Ovary (tissue), 7 donors: ENCODE measurements at regions not wholly inside any gene's neighbourhood (a gene's known extent, or its start where the extent isn't known, plus 50 kb on each side); places are given as distances from the start of the nearest gene placed in this dataset.

Source experiments
- DNase-seq, 5 donors: peaks; one replicate each; pipeline ENCODE4 v3.0.0-alpha.2; 2019 to 2020
- H3K27ac ChIP-seq, 2 donors: fragments of 200-600 bp; one replicate each; pipeline versions ENCODE4 v1.5.1 to v1.8.0; 2019 to 2022
- H3K27me3 ChIP-seq: fragments of 200-600 bp; one replicate; pipeline ENCODE4 v1.8.0; 2022
- H3K36me3 ChIP-seq: fragments of 200-600 bp; sonication (generic); one replicate; pipeline ENCODE4 v1.5.1; 2019
- H3K4me1 ChIP-seq: one replicate; pipeline ENCODE4 v1.8.1; 2013; ENCODE audit warnings: mild to moderate bottlenecking, moderate library complexity; ENCODE audit not compliant: insufficient read depth
- H3K4me3 ChIP-seq: fragments of 200-600 bp; sonication (generic); one replicate; pipeline ENCODE4 v1.5.1; 2017
- H3K9me3 ChIP-seq, 2 donors: fragments of 200-600 bp in 1 of 2; sonication (generic) in 1 of 2; one replicate each; pipeline versions ENCODE4 v1.5.1 to v1.8.1; 2013 to 2019; ENCODE audit warnings: mild to moderate bottlenecking in 1 of 2, moderate library complexity in 1 of 2
- EP300 ChIP-seq: sonication (generic); formaldehyde crosslinking; IDR thresholded peaks from one replicate; pipeline ENCODE4 v1.6.1; 2017; ENCODE audit warnings: antibody characterized with exemption
- POLR2A ChIP-seq: fragments of 450-650 bp; IDR thresholded peaks from one replicate; pipeline ENCODE4 v1.6.1; 2017; ENCODE audit warnings: antibody characterized with exemption, mild to moderate bottlenecking, moderate library complexity
- WGBS, 3 donors: extraction: QIAGEN DNeasy Blood & Tissue Kit in 1 of 3; methylation state at CpG; one replicate each; pipeline versions ENCODE4 v1.1.5 to v1.1.7; 2013 to 2017; 5-methylcytosine and 5-hydroxymethylcytosine counted together
- intact Hi-C, 4 donors: fragments of 100-400 bp; cut with DNase I; formaldehyde crosslinking; loops; one replicate each; pipeline versions ENCODE4 v1.11.0 to v1.15.1; 2022 to 2023
- TF ChIP-seq, protein P1 (sequence below), 3 donors: fragments of 450-650 bp in 2 of 3; fragments of 200-600 bp in 1 of 3; IDR thresholded peaks; one replicate each; pipeline versions ENCODE4 v1.5.1 to v1.8.0; 2016 to 2022; ENCODE audit warnings: antibody characterized with exemption in 3 of 3, mild to moderate bottlenecking in 1 of 3
- donor health status: DM: no; HTN: no; CAD: no; lungs with moderate emphysema.
- donor health status: DM: no; HTN: no; CAD: no.
- donor health status: Bipolar disorder and iron deficiency.
- donor health status: DM: no; HTN: no; CAD: no.
- donor health status: DM: yes; HTN: yes; CAD: no.

DNA sequence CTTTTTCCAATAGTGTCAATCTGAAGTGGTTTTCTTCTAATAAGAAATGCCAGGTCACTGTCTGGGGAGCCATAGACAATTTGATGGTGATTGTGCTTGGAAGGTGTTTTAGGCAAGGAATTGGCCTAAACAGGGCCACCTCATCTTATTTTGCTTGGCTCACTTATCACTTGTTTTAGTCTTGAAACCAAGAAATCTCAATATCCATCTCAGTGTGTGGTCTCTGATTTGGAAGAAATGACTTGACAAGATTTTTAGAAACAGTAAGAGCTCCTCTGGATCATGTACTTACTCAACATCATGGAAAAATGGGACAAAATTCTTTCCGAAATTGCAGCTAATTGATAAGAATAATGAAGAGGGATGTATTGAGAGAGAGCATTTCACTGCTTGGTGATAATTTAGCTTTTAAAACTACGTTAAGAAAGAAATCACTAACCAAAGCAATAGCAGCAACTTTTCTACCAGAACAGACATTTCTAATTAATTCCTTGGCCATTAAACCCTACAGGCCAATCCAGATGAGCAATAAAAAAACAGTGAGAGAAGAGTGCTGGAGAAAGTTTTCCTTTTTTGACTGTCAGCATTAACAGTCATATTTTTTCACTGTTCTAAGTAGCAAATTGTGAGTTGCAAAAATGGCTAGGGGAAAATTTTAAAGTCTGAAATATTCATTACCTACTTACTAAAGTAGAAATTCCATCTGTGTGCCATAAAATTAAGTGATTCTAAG lies 157.3 kb downstream of the AEBP2 start:
- 45 to 55% (median 48%) methylated on average over 2 of the region's 2 CpGs for WGBS, 3 donors
- no peaks in the 10 kb centered on the region for H3K9me3 ChIP-seq
- H3K4me1 ChIP-seq: no peaks in the 10 kb centered on the region

DNA sequence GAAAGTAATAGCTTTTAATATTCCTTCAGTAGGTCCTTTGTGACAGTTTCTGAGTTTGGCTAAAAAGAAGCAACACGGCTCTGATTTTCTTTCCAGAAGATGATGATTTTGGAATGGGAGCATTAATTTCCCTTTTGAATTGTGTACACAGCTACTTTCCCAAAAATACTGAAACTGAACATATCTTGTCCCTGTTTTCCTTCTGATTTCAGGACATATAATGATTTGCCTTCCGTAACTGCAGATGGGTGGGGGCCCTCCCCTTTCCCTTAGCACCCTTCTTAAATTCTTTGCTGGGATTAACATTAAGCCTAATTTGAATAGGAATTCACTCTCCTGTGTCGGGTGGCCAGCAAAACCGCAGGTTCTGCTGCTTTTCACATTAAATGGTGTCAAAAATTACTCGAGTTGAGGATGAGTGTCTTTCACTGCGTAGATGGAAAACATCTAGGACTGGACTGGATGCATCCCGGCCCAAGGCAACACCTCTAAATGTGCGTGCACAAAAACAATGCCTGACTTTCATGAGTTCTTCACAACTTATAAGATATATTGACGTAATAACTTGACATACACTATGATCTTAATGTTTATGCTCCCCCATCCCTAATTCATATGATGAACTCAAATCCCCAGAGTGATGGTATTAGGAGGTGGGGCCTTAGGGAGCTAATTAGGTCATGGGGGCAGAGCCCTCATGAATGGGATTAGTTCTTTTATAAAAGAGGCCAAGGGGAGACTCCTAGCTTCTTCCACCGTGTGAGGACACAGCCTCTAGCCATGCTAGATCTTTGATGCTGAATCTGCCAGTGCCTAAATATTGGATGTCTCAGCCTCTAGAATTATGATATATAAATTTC lies 158.1 kb downstream of the AEBP2 start:
- Histone ChIP-seq H3K27ac (no peak overlapping the region), H3K4me3 (no peak overlapping the region), H3K27me3 (no peaks in the 10 kb centered on the region), H3K9me3 (no peaks in the 10 kb centered on the region), H3K4me1 (no peaks in the 10 kb centered on the region), H3K36me3 (no peaks in the 10 kb centered on the region)
- 60 to 72% (median 69%) methylated on average over 10 of the region's 10 CpGs for WGBS, 3 donors
- no peak for DNase-seq
- TF ChIP-seq, protein P1, sequence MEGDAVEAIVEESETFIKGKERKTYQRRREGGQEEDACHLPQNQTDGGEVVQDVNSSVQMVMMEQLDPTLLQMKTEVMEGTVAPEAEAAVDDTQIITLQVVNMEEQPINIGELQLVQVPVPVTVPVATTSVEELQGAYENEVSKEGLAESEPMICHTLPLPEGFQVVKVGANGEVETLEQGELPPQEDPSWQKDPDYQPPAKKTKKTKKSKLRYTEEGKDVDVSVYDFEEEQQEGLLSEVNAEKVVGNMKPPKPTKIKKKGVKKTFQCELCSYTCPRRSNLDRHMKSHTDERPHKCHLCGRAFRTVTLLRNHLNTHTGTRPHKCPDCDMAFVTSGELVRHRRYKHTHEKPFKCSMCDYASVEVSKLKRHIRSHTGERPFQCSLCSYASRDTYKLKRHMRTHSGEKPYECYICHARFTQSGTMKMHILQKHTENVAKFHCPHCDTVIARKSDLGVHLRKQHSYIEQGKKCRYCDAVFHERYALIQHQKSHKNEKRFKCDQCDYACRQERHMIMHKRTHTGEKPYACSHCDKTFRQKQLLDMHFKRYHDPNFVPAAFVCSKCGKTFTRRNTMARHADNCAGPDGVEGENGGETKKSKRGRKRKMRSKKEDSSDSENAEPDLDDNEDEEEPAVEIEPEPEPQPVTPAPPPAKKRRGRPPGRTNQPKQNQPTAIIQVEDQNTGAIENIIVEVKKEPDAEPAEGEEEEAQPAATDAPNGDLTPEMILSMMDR (IDR thresholded peaks at IDR 0.05): no peak
- TF ChIP-seq EP300 (no peak), POLR2A (no peak)
- intact Hi-C loops: no loop called here

More for the DNA sequence above, 157.3 kb downstream of the AEBP2 start:
- no peak for DNase-seq
- Histone ChIP-seq H3K4me3 (no peak overlapping the region), H3K36me3 (no peaks in the 10 kb centered on the region), H3K27me3 (no peaks in the 10 kb centered on the region), H3K27ac (no peak overlapping the region)
- intact Hi-C loops: no loop called here
- TF ChIP-seq, protein P1 (IDR thresholded peaks at IDR 0.05): no peak

DNA sequence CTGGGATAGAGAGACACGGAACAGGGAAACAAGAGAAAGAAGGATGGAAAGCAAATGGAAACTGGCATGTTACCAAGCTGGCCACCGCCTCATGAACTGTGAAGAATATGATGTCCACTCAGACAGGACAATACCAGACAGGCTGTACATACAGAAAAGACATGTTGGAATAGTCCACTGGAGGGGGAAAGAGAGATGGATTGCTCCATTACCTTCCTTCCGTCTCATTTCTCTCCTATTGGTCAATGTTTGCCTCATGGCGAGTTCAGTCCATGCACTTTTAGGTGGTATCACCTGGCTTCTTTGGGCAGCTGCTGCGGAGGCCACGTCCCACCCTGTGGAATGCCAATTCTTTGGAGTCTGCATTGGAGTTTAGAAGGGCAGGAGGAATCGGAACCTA lies 166.4 kb downstream of the AEBP2 start:
- Histone ChIP-seq H3K36me3 (no peaks in the 10 kb centered on the region), H3K27ac (no peak overlapping the region), H3K4me3 (no peak overlapping the region), H3K27me3 (no peaks in the 10 kb centered on the region), H3K9me3 (no peaks in the 10 kb centered on the region), H3K4me1 (no peaks in the 10 kb centered on the region)
- intact Hi-C loops: no loop called here
- 91 to 94% (median 92%) methylated on average over 7 of the region's 7 CpGs for whole genome bisulfite sequencing, 3 donors
- DNase-seq: no peak
- TF ChIP-seq, protein P1 (IDR thresholded peaks at IDR 0.05): no peak
- TF ChIP-seq EP300 (no peak), POLR2A (no peak)

DNA sequence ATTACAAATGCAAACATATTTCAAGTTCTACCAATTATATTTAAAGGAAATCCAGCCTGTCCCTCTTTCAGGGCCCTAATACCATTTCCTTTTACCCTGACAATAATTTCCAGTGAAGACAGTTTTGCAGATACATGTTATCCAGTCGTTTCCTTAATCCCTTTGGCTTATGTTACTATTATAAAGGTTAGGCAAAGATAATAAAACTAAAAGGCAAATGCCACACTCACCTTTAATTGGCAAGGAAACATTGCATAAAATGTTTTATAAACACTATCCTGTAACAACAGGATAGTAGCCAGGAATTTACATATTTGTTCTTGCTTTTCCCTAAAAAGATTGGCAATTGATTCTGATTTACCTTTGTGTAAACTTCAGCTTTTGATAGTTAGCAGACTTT lies 168.7 kb downstream of the AEBP2 start:
- DNase-seq: no peak
- 10 to 23% (median 22%) methylated on average over 1 of the region's 1 CpG for WGBS, 3 donors
- no peaks in the 10 kb centered on the region for H3K36me3 ChIP-seq
- H3K4me1 ChIP-seq: no peaks in the 10 kb centered on the region
- H3K9me3 ChIP-seq: no peaks in the 10 kb centered on the region
- no peak overlapping the region for H3K27ac ChIP-seq
- H3K27me3 ChIP-seq: no peaks in the 10 kb centered on the region
- TF ChIP-seq POLR2A: no peak
- TF ChIP-seq, protein P1 (IDR thresholded peaks at IDR 0.05): no peak
- no peak for TF ChIP-seq EP300
- intact Hi-C loops: no loop called here
- H3K4me3 ChIP-seq: no peak overlapping the region
